GM19035 (cell line): ENCODE measurements at regions not wholly inside any gene's neighbourhood (a gene's known extent, or its start where the extent isn't known, plus 50 kb on each side); places are given as distances from the start of the nearest gene placed in this dataset.
A peak's percentile ranks its signal among the peaks of the same experiment; 100 is the strongest.

ENCODE experiments used
- ATAC-seq: cut with Tn5 transposase; IDR thresholded peaks from one replicate; pipeline ENCODE4 v1.9.1; 2021; ENCODE audit not compliant: unreplicated experiment

GRCh38 chr5:153096381-153096780 is 394.1 kb upstream of the GRIA1 start:
- ATAC-seq, result no peak

GRCh38 chr5:153099328-153099727 is 391.1 kb upstream of the GRIA1 start:
- ATAC-seq, result no peak

- no peak for ATAC-seq
Measured at GRCh38 chr5:153101235-153102180, 389.0 kb upstream of the GRIA1 start.

- no peak for ATAC-seq
Measured at GRCh38 chr5:153116916-153117315, 373.6 kb upstream of the GRIA1 start.

- ATAC-seq, result no peak
Measured at GRCh38 chr5:153118018-153118417, 372.5 kb upstream of the GRIA1 start.

- no peak for ATAC-seq
Measured at GRCh38 chr5:153122403-153122802, 368.1 kb upstream of the GRIA1 start.

GRCh38 chr5:153130296-153130695 is 360.2 kb upstream of the GRIA1 start:
- ATAC-seq, result no peak

GRCh38 chr5:153135411-153135810 is 355.1 kb upstream of the GRIA1 start:
- ATAC-seq, result no peak

GRCh38 chr5:153136910-153137614 is 353.4 kb upstream of the GRIA1 start:
- ATAC-seq, result no peak

GRCh38 chr5:153147891-153148623 is 342.4 kb upstream of the GRIA1 start:
- peak; percentile 71 for ATAC-seq

GRCh38 chr5:153148624-153148976 is 341.9 kb upstream of the GRIA1 start:
- no peak for ATAC-seq

- no peak for ATAC-seq
Measured at GRCh38 chr5:153151558-153151957, 338.9 kb upstream of the GRIA1 start.

- no peak for ATAC-seq
Measured at GRCh38 chr5:153153086-153153485, 337.4 kb upstream of the GRIA1 start.

- no peak for ATAC-seq
Measured at GRCh38 chr5:153157156-153157555, 333.3 kb upstream of the GRIA1 start.

GRCh38 chr5:153158608-153159007 is 331.9 kb upstream of the GRIA1 start:
- ATAC-seq, result no peak

- ATAC-seq, result no peak
Measured at GRCh38 chr5:153159616-153160015, 330.9 kb upstream of the GRIA1 start.

- ATAC-seq, result no peak
Measured at GRCh38 chr5:153168241-153168640, 322.2 kb upstream of the GRIA1 start.

- ATAC-seq, result no peak
Measured at GRCh38 chr5:153187503-153187902, 303.0 kb upstream of the GRIA1 start.

GRCh38 chr5:153206361-153206760 is 284.1 kb upstream of the GRIA1 start:
- no peak for ATAC-seq

GRCh38 chr5:153209016-153209415 is 281.5 kb upstream of the GRIA1 start:
- ATAC-seq, result no peak

GRCh38 chr5:153209687-153210086 is 280.8 kb upstream of the GRIA1 start:
- ATAC-seq, result no peak

GRCh38 chr5:153211076-153211475 is 279.4 kb upstream of the GRIA1 start:
- no peak for ATAC-seq
